ENCODE measurements at regions not wholly inside any gene's neighbourhood (a gene's known extent, or its start where the extent isn't known, plus 50 kb on each side); places are given as distances from the start of the nearest gene placed in this dataset.

DNA sequence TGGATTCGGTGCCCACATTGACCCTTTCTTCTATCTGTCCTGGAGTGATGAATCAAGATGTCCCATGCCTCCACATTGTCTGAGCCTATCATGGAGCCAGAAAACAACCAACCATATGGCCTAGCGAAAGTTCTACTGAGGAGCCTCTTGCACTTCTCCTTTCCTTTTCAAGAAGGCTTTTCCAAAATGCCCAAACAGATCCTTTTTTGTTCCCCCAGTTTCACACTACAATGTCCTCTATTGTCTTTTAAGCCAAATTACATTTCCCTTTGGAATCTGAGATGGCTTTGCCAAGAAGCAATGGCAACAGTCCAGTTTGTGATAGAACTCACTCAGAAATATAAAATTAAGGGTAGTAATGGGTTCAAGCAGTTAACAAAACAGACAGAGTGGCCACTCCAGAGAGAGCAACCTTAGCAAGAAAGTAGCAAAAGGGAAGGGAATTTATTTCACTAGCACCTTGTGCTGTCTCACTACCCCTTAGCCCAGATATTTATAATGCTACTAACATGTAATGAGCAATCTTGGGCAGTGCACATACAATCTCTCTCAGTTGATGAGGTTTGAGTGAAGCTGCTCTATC lies 194.6 kb upstream of the PDE1C start:
- DNase-seq (ENCODE audit: low spot score in 2 of 2): no peak
- intact Hi-C loops (cut with DNase I; ENCODE audit: low total_unique reads): no loop called here
- WGBS, 2 donors: 81 to 85% methylated on average over 2 of the region's 2 CpGs
- H3K4me3 ChIP-seq (ENCODE audit: low read depth, poor library complexity, severe bottlenecking): no peak overlapping the region
- no peak for TF ChIP-seq POLR2A (IDR thresholded peaks at IDR 0.05)
- TF ChIP-seq, protein P1, sequence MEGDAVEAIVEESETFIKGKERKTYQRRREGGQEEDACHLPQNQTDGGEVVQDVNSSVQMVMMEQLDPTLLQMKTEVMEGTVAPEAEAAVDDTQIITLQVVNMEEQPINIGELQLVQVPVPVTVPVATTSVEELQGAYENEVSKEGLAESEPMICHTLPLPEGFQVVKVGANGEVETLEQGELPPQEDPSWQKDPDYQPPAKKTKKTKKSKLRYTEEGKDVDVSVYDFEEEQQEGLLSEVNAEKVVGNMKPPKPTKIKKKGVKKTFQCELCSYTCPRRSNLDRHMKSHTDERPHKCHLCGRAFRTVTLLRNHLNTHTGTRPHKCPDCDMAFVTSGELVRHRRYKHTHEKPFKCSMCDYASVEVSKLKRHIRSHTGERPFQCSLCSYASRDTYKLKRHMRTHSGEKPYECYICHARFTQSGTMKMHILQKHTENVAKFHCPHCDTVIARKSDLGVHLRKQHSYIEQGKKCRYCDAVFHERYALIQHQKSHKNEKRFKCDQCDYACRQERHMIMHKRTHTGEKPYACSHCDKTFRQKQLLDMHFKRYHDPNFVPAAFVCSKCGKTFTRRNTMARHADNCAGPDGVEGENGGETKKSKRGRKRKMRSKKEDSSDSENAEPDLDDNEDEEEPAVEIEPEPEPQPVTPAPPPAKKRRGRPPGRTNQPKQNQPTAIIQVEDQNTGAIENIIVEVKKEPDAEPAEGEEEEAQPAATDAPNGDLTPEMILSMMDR (IDR thresholded peaks at IDR 0.05): no peak

DNA sequence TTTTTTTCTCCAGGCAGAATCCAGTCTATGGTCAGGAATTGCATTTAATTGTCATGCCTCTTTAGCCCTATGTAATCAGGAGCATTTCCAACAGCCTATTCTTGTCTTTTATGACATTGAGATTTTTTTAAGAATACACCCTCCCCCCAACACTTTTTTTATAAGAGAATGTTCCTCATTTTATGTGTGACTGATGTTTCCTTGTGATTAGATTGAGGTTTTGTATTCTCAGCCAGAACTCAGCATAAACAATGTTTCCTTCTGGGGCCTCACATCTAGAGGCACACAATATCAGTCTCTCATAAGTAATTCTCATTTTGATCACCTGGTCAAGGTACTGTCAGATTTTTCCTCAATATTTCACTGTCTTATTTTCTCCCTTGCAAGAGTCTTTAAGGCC lies 193.4 kb upstream of the PDE1C start:
- DNase-seq (ENCODE audit: low spot score in 2 of 2): no peak
- intact Hi-C loops (cut with DNase I; ENCODE audit: low total_unique reads): no loop called here
- no peak overlapping the region for H3K4me3 ChIP-seq (ENCODE audit: low read depth, poor library complexity, severe bottlenecking)
- TF ChIP-seq, protein P1 (IDR thresholded peaks at IDR 0.05): no peak
- no peak for TF ChIP-seq POLR2A (IDR thresholded peaks at IDR 0.05)

DNA sequence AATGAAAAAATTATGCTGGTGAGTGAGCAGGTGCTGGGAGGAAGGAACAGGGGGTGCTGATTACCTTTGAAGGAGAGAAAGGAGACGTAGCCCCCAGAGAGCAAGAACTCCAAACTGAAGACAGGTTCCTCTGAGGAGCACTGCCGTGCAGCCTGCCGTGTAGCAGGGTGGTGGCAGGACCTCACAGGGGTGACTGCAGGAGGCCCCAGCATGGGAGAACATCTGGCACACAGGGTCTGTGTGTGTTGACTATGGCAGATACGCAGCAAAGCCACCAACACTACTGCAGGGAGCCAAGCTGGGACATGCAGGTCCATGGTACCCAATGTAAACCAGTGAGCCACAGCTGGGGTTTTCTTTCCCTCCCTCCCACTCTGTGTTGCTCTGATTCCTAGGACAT lies 192.1 kb upstream of the PDE1C start:
- 48 to 60% methylated on average over 4 of the region's 4 CpGs for WGBS, 2 donors
- DNase-seq (ENCODE audit: low spot score in 2 of 2): no peak
- intact Hi-C loops (cut with DNase I; ENCODE audit: low total_unique reads): no loop called here
- no peak for TF ChIP-seq POLR2A (IDR thresholded peaks at IDR 0.05)
- TF ChIP-seq, protein P1 (IDR thresholded peaks at IDR 0.05): no peak
- H3K4me3 ChIP-seq (ENCODE audit: low read depth, poor library complexity, severe bottlenecking): no peak overlapping the region

DNA sequence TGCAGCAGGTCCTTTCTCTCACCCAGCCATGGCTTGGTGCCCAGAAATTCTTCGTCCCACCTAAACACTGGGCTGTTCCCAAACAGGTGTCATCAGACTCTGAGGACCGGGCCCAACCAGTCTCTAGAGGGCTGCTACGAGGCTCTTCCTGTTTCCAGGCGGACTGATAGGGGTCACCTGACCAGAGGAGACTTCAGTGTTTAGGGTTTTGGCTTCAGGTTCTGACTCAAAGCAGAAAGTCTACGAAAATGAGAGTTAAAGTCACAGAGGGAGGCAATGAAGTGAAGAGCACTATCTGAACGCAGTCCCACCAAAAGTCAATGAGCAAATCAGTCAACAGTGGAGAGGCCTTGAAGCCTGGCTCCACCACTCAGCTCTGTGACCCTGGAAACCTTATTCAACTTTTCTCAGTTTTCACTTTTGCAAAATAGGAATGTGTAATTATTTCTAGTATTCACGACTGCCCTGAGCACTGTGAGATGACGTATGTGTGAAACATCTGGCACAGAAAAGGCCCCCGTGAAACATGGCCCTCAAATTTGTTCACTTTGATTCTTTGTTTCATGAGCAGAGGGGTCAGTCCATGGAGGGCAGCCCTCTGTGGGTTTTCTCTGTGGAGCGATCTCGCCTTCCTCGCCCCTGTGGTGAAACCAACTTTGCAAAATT lies 189.9 kb upstream of the PDE1C start:
- H3K4me3 ChIP-seq (ENCODE audit: low read depth, poor library complexity, severe bottlenecking): no peak overlapping the region
- 68 to 71% methylated on average over 12 of the region's 12 CpGs for WGBS, 2 donors
- intact Hi-C loops (cut with DNase I; ENCODE audit: low total_unique reads): no loop called here
- no peak for DNase-seq (ENCODE audit: low spot score in 2 of 2)
- TF ChIP-seq, protein P1 (IDR thresholded peaks at IDR 0.05): no peak

DNA sequence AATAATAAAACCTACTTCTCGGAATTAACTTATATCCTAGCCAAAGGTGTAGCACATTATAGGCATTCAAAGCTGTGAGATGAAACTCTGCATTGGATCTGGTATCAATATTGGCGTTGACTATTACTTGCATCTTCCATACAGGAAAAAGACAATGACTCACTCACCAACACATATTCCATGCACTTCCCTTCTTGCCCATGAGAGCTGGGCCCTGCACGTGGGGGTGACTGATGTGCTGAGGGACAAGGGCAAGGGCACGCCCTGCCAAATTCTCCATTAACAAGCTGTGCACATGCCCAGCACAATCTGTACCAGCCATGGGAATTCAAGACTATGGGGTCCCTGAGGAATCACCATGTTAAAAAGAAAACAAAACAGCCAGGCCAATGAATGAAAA lies 188.1 kb upstream of the PDE1C start:
- WGBS, 2 donors: 79 to 81% methylated on average over 4 of the region's 4 CpGs
- no peak overlapping the region for H3K4me3 ChIP-seq (ENCODE audit: low read depth, poor library complexity, severe bottlenecking)
- no peak for DNase-seq (ENCODE audit: low spot score in 2 of 2)
- intact Hi-C loops (cut with DNase I; ENCODE audit: low total_unique reads): no loop called here
- TF ChIP-seq POLR2A (IDR thresholded peaks at IDR 0.05): no peak
- TF ChIP-seq, protein P1 (IDR thresholded peaks at IDR 0.05): no peak

DNA sequence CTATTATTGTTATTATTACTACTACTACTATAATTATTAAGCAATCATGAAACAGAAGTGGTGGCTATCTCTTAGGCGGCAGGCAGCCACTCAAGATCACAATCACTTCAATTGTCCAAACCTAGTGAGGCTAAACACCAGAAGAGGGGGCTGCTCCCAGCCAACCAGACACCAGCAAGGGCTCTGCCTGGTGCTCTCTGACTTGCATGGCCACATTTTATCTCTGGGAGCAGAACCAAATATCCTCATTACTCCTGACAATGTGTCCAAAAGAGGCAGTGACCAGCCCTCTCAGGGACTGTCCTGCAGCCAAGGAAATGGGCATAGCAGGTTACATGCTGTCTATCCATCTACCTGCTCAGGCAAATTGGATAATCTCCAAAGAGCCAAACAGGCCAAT lies 187.4 kb upstream of the PDE1C start:
- 79 to 93% methylated on average over 1 of the region's 1 CpG for WGBS, 2 donors
- TF ChIP-seq POLR2A (IDR thresholded peaks at IDR 0.05): no peak
- TF ChIP-seq, protein P1 (IDR thresholded peaks at IDR 0.05): no peak
- no peak overlapping the region for H3K4me3 ChIP-seq (ENCODE audit: low read depth, poor library complexity, severe bottlenecking)
- DNase-seq (ENCODE audit: low spot score in 2 of 2): no peak
- intact Hi-C loops (cut with DNase I; ENCODE audit: low total_unique reads): no loop called here

Measured in lower leg skin (tissue), 4 donors.